Endothelial cell of umbilical vein (primary cell): ENCODE measurements at regions not wholly inside any gene's neighbourhood (a gene's known extent, or its start where the extent isn't known, plus 50 kb on each side); places are given as distances from the start of the nearest gene placed in this dataset.

Source experiments
- BruUV-seq: library from RNA; stranded (reverse); fragments of 400-500 nt; replicated peaks from 2 replicates; lab custom pipeline; 2021; lab: Mats Ljungman, UMichigan
- CTCF ChIA-PET: fragments of 300-600, 350-600 bp; sonication (Branson Sonifier 250); formaldehyde crosslinking; loops from one replicate; lab custom pipeline; 2021; ENCODE audit warnings: antibody characterized with exemption, inconsistent platforms; lab: Charles Lee
- POLR2A ChIA-PET: fragments of 300-600, 350-600 bp; sonication (Branson Sonifier 250); formaldehyde crosslinking; loops from one replicate; lab custom pipeline; 2021; ENCODE audit warnings: antibody characterized with exemption, inconsistent platforms; lab: Charles Lee
- DNase-seq: peaks from one replicate; pipeline ENCODE4 v3.0.0-alpha.2; 2011; ENCODE audit warnings: low read depth, low spot score
- FAIRE-seq: peaks from 2 replicates; lab custom pipeline; 2011; peaks lifted over from hg19 to GRCh38; lab: Jason Lieb, UNC
- H2AFZ ChIP-seq: 2 replicates; pipeline ENCODE4 v1.6.0; 2012; ENCODE audit warnings: low read depth, low read length, control low read depth, inconsistent platforms
- H3K27ac ChIP-seq: 2 replicates; pipeline ENCODE4 v1.5.1; 2011; ENCODE audit warnings: low read depth, mild to moderate bottlenecking, control low read depth, low read length, moderate library complexity; ENCODE audit not compliant: insufficient read depth
- H3K27me3 ChIP-seq, 2 experiments: 2 replicates each; pipeline versions ENCODE4 v1.6.0 to v1.6.1; 2011; ENCODE audit warnings: low read length in 2 of 2, mixed read lengths in 1 of 2; ENCODE audit not compliant: control insufficient read depth in 2 of 2, insufficient read depth in 2 of 2
- H3K36me3 ChIP-seq, 2 experiments: 2 replicates in 1 of 2; 3 replicates in 1 of 2; pipeline ENCODE4 v1.5.1; 2011; ENCODE audit warnings: low read length in 2 of 2, mild to moderate bottlenecking in 1 of 2, moderate library complexity in 1 of 2; ENCODE audit not compliant: control insufficient read depth in 2 of 2, insufficient read depth in 2 of 2; ENCODE audit errors: extremely low read depth in 1 of 2
- H3K4me1 ChIP-seq: 3 replicates; pipeline ENCODE4 v1.5.1; 2011; ENCODE audit warnings: mild to moderate bottlenecking, low read length; ENCODE audit not compliant: control insufficient read depth, insufficient read depth; ENCODE audit errors: extremely low read depth
- H3K4me2 ChIP-seq: 2 replicates; pipeline ENCODE4 v1.6.1; 2011; ENCODE audit warnings: low read length, control low read depth, mixed read lengths; ENCODE audit not compliant: insufficient read depth
- H3K4me3 ChIP-seq, 3 experiments: fragments of 200-600 bp in 1 of 3; sonication (generic), shearing (Covaris generic) in 1 of 3; replicated peaks in 1 of 3; 2 replicates each; pipeline ENCODE4 v1.5.1; 2011 to 2016; ENCODE audit warnings: control low read depth in 3 of 3, low read length in 3 of 3, mild to moderate bottlenecking in 2 of 3, inconsistent platforms in 1 of 3, low read depth in 1 of 3, moderate library complexity in 1 of 3; ENCODE audit not compliant: insufficient read depth in 1 of 3
- H3K79me2 ChIP-seq: 2 replicates; pipeline ENCODE4 v1.6.0; 2012; ENCODE audit warnings: low read length, inconsistent platforms; ENCODE audit not compliant: control insufficient read depth, insufficient read depth
- H3K9ac ChIP-seq: replicated peaks from 2 replicates; pipeline ENCODE3; 2011; ENCODE audit warnings: low read length, control low read depth; ENCODE audit not compliant: insufficient read depth; ENCODE audit errors: extremely low read depth
- H3K9me1 ChIP-seq: replicated peaks from 3 replicates; pipeline ENCODE4 v1.6.0; 2011; ENCODE audit warnings: mild to moderate bottlenecking, low read length; ENCODE audit not compliant: control insufficient read depth, insufficient read depth; ENCODE audit errors: extremely low read depth
- H3K9me3 ChIP-seq: replicated peaks from 2 replicates; pipeline ENCODE4 v1.5.1; 2012; ENCODE audit warnings: low read length, inconsistent platforms; ENCODE audit not compliant: control insufficient read depth, insufficient read depth
- H4K20me1 ChIP-seq: replicated peaks from 2 replicates; pipeline ENCODE3; 2011; ENCODE audit warnings: mild to moderate bottlenecking, low read length; ENCODE audit not compliant: control insufficient read depth, insufficient read depth; ENCODE audit errors: extremely low read depth
- EZH2 ChIP-seq: IDR thresholded peaks from 2 replicates; pipeline ENCODE4 v1.6.1; 2012; ENCODE audit warnings: borderline replicate concordance, low read depth, mild to moderate bottlenecking, moderate library complexity, low read length, inconsistent platforms; ENCODE audit not compliant: severe bottlenecking
- GATA2 ChIP-seq: IDR thresholded peaks from 2 replicates; pipeline ENCODE4 v1.7.0; 2011; ENCODE audit warnings: low read depth, mild to moderate bottlenecking, moderate library complexity, mixed read lengths, low read length; ENCODE audit not compliant: insufficient read length, insufficient read depth
- MYC ChIP-seq: IDR thresholded peaks from one replicate; pipeline ENCODE4 v1.6.1; 2011; ENCODE audit warnings: mild to moderate bottlenecking, low read depth, low read length
- POLR2A ChIP-seq: IDR thresholded peaks from 2 replicates; pipeline ENCODE4 v1.6.1; 2012; ENCODE audit warnings: low read depth, mild to moderate bottlenecking, control low read depth, low read length
- POLR2AphosphoS5 ChIP-seq: IDR thresholded peaks from 2 replicates; pipeline ENCODE4 v1.6.1; 2012; ENCODE audit warnings: low read depth, mild to moderate bottlenecking, control low read depth, low read length, moderate library complexity; ENCODE audit not compliant: insufficient read depth
- dilution Hi-C: fragments of 300-500 bp; cut with MboI; formaldehyde crosslinking; loops from one replicate; pipeline ENCODE4 v1.15.0; 2019; ENCODE audit warnings: low sequenced_read_pairs; ENCODE audit not compliant: extremely low pct_ligation_motif_present
- intact Hi-C: fragments of 100-400 bp; cut with micrococcal nuclease; formaldehyde crosslinking; loops from one replicate; pipeline ENCODE4 v1.10.0; 2022

GRCh38 chr2:217074576-217075255 lies 214.9 kb upstream of the TNP1 start:
- no peaks in the 10 kb centered on the region for H3K9me3 ChIP-seq
- dilution Hi-C loops, result no loop called here
- ChIA-PET CTCF (interaction anchor here (0.8 to 2.4 kb wide), 4 partner anchors 11 to 92 kb away, joined by 3 to 10 read pairs (median 4); no protein-coding TSS in a partner anchor), POLR2A (no interaction called here)
- H3K4me1 ChIP-seq, result no peaks in the 10 kb centered on the region
- DNase-seq (no peak), FAIRE-seq (no peak)
- H2AFZ ChIP-seq, result peak overlapping the region; percentile 9
- no peaks in the 10 kb centered on the region for H4K20me1 ChIP-seq
- intact Hi-C loops, result no loop called here
- H3K9ac ChIP-seq, result no peak overlapping the region
- BruUV-seq, result no TSS peak
- H3K9me1 ChIP-seq, result no peaks in the 10 kb centered on the region
- H3K27ac ChIP-seq, result no peak overlapping the region
- no peak overlapping the region for H3K4me2 ChIP-seq
- H3K36me3 ChIP-seq, result no peaks in the 10 kb centered on the region
- H3K4me3 ChIP-seq, result no peak overlapping the region
- TF ChIP-seq EZH2 (no peak), POLR2A (no peak), MYC (no peak), POLR2AphosphoS5 (no peak), GATA2 (no peak)
- no peaks in the 10 kb centered on the region for H3K79me2 ChIP-seq
- no peaks in the 10 kb centered on the region for H3K27me3 ChIP-seq

GRCh38 chr2:217071416-217071815 lies 211.6 kb upstream of the TNP1 start:
- Histone ChIP-seq H3K4me1 (no peaks in the 10 kb centered on the region), H2AFZ (no peak overlapping the region), H3K36me3 (no peaks in the 10 kb centered on the region), H3K79me2 (no peaks in the 10 kb centered on the region), H3K4me2 (no peak overlapping the region), H3K4me3 (no peak overlapping the region), H4K20me1 (no peaks in the 10 kb centered on the region), H3K9me3 (no peaks in the 10 kb centered on the region), H3K27me3 (no peaks in the 10 kb centered on the region), H3K9ac (no peak overlapping the region), H3K27ac (no peak overlapping the region), H3K9me1 (no peaks in the 10 kb centered on the region)
- FAIRE-seq (no peak), DNase-seq (no peak)
- POLR2A ChIA-PET, result no interaction called here
- TF ChIP-seq GATA2, result no peak
- no peak for TF ChIP-seq MYC
- no peak for TF ChIP-seq POLR2A
- CTCF ChIA-PET, result no interaction called here
- intact Hi-C loops, result no loop called here
- dilution Hi-C loops, result no loop called here
- BruUV-seq, result no TSS peak
